GM18498 (cell line): ENCODE measurements at regions not wholly inside any gene's neighbourhood (a gene's known extent, or its start where the extent isn't known, plus 50 kb on each side); places are given as distances from the start of the nearest gene placed in this dataset.
"Not testable (repeated sequence)": the region's sequence is repeated elsewhere in the genome, so short reads cannot be mapped to it uniquely, and the experiment has no call there.

ENCODE experiments used
- ATAC-seq: cut with Tn5 transposase; IDR thresholded peaks from one replicate; pipeline ENCODE4 v1.9.1; 2021; ENCODE audit warnings: mild to moderate bottlenecking, moderate library complexity; ENCODE audit not compliant: unreplicated experiment

DNA sequence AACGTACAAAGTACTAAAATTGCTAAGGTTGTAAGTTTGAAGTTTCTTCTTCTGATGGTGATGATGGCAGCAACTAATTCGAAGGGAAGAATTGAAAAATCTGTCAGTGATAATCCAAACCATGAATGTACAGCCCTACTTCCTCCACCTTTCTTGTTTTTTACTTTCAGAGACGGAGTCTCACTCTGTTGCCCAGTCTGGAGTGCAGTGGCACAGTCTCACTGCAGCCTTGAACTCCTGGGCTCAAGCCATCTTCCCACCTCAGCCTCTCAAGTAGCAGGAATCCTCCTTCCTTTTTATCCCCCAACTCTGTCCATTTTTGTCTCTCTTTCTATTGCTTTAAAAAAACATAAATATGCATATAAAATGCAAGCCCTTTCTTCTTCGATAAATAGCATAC lies 112.3 kb upstream of the SOX21 start:
- ATAC-seq = no peak

DNA sequence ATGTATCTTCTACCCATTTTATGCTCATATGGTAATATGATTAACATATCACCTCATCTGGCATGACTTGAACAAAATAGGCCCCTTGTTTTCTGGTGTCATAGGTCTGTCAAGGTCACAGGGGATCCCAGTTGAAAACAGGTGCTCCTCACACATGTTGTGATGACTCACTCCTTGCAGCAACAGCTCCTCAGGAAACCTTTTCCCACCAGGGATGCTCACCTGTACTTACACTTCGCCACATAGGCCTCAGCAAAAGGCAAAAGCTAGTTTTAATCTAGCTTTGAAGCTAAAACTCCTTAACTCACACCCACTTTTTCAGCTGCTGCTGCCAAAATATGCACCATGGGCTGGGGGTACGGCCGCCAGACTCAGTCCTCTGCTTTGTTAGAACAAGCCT lies 110.0 kb upstream of the SOX21 start:
- no peak for ATAC-seq

DNA sequence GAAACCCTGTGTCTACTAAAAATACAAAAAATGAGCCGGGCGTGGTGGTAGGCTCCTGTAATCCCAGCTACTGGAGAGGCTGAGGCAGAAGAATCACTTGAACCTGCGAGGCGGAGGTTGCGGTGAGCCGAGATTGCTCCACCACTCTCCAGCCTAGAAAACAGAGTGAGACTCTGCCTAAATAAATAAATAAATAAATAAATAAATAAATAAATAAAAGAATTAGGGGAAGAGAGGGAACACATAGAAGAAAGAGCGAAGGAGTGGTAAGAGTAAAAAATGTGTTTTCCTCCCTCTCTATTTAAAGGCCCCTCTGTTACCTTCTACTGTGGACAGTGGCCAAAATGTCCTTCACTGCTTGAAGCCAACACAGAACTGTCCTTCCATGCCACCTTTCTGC lies 103.9 kb upstream of the SOX21 start:
- ATAC-seq = no peak

GRCh38 chr13:94813920-94814475 lies 101.7 kb upstream of the SOX21 start:
- no peak for ATAC-seq

- ATAC-seq = no peak
Measured at GRCh38 chr13:94811753-94812152, 99.4 kb upstream of the SOX21 start.

- ATAC-seq = no peak
Measured at GRCh38 chr13:94800423-94800822, 88.1 kb upstream of the SOX21 start.

DNA sequence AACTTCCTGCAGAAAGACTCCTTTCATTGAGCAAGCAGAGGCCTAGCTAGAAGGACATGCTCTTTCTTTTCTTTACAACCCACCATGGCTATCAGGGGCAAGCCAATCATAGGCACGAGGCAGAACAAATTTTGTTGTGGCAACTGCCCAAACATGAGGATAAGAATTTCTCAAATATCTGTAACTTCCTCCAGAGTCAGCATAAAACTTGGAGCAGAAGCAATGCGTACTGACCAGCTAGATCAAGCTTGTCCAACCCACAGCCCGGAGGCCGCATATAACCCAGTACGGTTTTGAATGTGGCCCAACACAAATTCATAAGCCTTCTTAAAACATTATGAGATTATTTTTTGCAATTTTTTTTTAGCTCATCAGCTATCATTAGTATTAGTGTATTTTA lies 87.0 kb upstream of the SOX21 start:
- no peak for ATAC-seq

GRCh38 chr13:94798738-94799137 lies 86.4 kb upstream of the SOX21 start:
- ATAC-seq = no peak

DNA sequence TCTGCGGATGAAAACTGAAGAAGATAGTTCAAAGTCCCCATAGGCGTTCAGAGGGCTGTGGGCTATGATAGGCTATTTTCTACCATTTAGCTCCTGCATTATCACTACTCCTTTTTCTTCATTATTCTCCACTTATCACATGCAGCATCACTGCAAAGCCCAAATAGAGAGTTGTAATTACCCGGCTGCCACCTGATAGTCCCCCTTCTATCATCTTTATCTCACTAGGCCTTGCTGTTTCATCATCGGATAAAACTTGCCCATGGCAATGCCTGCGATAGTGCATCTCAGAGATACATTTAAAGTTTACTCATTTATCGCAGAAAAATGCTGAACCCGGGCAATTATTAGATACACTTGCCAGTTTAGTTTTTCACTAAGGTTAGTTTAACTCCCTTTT lies 82.9 kb upstream of the SOX21 start:
- no peak for ATAC-seq

DNA sequence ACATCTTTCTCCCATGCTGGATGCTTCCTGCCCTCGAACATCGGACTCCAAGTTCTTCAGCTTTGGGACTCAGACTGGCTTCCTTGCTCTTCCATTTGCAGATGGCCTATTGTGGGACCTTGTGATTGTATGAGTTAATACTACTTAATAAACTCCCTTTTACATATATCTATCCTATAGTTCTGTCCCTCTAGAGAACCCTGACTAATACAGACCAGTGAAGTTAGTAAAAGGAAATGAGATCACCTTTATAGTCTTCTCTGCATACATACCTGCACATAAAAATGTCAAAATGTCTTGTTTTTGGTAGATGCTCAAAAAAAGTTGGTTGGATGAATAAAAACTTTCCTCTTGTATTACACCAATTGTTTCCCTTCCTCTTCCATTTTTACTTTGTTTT lies 73.9 kb upstream of the SOX21 start:
- ATAC-seq = not testable (repeated sequence)

DNA sequence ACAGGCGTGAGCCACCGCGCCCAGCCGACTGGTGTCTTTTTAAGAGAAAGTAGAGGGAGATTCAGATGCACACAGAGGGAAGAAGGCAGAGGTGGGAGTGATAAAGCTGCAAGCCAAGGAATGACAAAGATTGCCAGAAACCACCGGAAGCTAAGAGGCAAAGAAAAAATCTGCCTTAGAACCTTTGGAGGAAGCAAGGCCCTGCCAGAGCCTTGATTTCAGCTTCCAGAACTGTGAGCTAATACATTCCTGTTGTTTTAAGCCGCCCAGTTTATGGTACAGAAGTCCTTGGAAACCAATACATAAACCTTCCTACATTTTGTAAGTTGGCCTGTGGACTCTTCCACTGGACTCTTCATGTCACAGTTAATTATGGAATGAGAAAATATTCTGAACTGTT lies 71.7 kb upstream of the SOX21 start:
- ATAC-seq = no peak

GRCh38 chr13:94783489-94783888 lies 71.1 kb upstream of the SOX21 start:
- ATAC-seq = no peak

- no peak for ATAC-seq
Measured at GRCh38 chr13:94780421-94780820, 68.1 kb upstream of the SOX21 start.

DNA sequence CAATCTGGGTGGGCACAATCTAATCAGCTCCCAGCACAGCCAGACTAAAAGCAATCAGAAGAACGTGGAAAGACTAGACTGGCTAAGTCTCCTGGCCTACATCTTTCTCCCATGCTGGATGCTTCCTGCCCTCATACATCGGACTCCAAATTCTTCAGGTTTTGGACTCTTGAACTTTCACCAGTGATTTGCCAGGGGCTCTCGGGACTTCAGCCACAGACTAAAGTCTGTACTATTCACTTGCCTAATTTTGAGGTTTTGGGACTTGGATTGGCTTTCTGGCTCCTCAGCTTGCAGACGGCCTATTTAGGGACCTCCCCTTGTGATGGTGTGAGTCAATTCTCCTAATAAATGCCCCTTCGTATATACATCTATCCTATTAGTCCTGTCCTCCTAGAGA lies 66.6 kb upstream of the SOX21 start:
- no peak for ATAC-seq

DNA sequence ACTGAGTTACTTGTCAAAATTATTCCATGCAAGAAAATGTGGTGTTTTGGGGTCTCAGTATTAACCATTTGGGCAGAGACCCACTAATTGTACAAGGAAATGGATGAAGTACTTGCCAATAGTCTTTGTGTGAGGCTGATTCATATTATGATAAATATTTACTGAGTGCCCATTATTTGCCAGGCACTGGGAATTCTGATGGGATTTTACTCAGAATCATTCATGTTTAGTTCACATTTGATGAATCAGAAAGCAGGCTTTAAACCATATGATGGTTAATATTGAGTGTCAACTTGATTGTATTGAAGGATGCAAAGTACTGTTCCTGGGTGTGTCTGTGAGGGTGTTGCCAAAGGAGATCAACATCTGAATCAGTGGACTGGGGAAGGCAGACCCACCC lies 66.2 kb upstream of the SOX21 start:
- ATAC-seq = no peak

DNA sequence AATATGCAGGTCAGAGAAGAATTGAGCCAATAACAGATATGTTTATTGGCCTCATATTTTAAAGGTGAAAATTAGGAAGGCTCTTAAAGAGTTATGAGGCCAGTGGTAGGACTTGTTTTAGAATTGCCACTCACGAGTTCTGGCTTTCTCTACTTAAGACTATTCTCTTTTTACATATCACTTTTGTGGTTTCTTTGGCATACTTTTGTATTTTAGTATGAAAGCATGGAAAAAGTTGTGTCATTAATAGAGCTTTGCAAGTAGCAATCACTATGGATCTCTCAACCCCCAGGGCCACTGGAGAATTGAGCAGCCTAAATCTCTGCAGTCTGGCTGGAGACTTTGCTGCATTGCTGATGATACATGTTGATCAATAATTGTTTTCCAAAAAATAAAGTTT lies 64.6 kb upstream of the SOX21 start:
- no peak for ATAC-seq

- ATAC-seq = no peak
Measured at GRCh38 chr13:94776300-94776699, 64.0 kb upstream of the SOX21 start.

DNA sequence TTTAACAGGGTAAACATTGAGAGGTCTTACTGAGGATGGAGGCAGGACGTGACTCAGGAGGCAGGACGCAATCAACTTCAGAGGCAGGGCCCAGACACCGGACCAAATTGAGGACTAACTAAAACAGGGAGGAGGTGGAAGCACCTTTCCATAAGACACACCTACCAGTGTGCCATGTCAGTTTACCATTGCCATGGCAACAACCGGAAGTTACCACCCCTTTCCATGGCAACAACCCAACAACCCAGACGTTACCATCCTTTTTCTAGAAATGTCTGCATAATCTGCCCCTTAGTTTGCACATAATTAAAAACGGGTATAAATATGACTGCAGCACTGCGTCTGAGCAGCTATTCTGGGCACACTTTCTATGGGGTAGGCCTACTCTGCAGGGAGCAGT lies 53.5 kb upstream of the SOX21 start:
- no peak for ATAC-seq

DNA sequence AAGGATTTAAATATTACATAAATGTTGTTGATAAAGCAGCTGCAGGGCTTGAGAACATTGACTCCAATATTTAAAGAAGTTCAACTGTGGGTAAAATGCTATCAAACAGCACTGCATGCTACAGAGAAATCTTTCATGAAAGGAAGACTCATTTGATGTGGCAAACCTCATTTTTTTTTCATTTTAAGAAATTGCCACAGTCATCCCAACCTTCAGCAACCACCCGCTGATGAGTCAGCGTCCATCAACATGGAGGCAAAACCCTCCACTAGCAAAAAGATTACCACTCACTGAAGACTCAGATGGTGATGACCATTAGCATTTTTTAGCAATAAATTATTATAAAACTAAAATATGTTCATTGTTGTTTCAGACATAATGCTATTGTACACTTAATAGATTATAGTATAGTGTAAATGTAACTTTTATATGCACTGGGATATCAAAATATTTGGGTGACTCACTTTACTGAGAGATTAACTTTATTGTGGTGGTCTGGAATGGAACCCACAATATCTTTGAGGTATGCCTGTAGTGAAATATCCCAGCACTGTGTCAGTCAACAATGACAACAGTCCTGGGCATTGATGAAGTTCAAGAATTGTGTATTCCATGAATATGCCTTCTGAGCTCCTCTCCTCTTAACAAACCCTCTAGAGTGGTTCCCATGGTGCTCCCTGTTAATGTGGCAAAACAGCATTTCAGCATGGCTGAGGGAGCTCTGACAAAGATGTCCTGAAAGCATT lies 52.4 kb upstream of the SOX21 start:
- ATAC-seq = no peak
